NT2/D1 (cell line): ENCODE measurements at regions not wholly inside any gene's neighbourhood (a gene's known extent, or its start where the extent isn't known, plus 50 kb on each side); places are given as distances from the start of the nearest gene placed in this dataset.

Experiments
- SUZ12 ChIP-seq: IDR thresholded peaks from 2 replicates; pipeline ENCODE4 v1.6.1; 2011; ENCODE audit not compliant: insufficient read length, insufficient read depth; ENCODE audit errors: extremely low read depth
- YY1 ChIP-seq: IDR thresholded peaks from 2 replicates; pipeline ENCODE4 v1.6.1; 2011; ENCODE audit not compliant: insufficient read length, insufficient read depth
- ZNF274 ChIP-seq: IDR thresholded peaks from 2 replicates; pipeline ENCODE4 v1.6.1; 2011; ENCODE audit warnings: mild to moderate bottlenecking, low read depth, low read length

DNA sequence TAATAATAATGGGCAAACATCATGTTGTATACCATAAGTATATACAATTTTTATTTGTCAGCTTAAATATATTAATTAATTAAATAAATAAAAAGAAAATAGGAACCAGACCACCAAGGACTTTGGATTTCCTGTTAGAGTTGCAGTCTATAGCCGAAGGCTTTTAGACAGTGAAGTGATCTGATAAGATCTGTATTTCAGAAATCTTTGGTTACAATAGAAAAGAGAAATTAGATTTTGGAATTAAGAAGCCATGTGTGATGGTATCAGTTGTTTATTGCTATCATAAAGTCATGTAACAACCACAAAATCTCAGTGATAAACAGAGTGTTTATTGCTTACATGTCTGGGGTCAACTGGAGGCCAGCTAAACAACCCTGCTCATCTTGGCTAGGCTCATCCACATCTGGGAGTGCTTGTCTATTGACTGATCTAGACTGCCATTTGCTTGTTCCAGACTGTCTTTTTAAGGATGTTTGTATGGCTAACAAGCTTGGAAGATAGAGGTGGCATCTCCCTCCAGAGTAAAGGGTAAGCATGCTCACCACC lies 142.1 kb upstream of the USP9X start:
- TF ChIP-seq ZNF274 (no peak), YY1 (no peak), SUZ12 (no peak)
